Tibial nerve (tissue), 4 donors: ENCODE measurements at regions not wholly inside any gene's neighbourhood (a gene's known extent, or its start where the extent isn't known, plus 50 kb on each side); places are given as distances from the start of the nearest gene placed in this dataset.
A peak's percentile ranks its signal among the peaks of the same experiment; 100 is the strongest.

Experiments
- DNase-seq, 2 donors: peaks; one replicate each; pipeline ENCODE4 v3.0.0-alpha.2; 2019; ENCODE audit warnings: low spot score in 2 of 2
- H3K27ac ChIP-seq, 4 donors: fragments of 200-600 bp; sonication (generic) in 3 of 4; one replicate each; pipeline ENCODE4 v1.5.1; 2017 to 2019; ENCODE audit warnings: mild to moderate bottlenecking in 1 of 4
- H3K27me3 ChIP-seq, 2 donors: fragments of 200-600 bp; sonication (generic) in 1 of 2; one replicate each; pipeline versions ENCODE4 v1.5.1 to v1.6.0; 2017 to 2019
- H3K36me3 ChIP-seq, 3 donors: fragments of 200-600 bp; sonication (generic); one replicate each; pipeline ENCODE4 v1.5.1; 2018 to 2019
- H3K4me1 ChIP-seq, 4 donors: fragments of 200-600 bp; sonication (generic) in 3 of 4; one replicate each; pipeline ENCODE4 v1.5.1; 2017 to 2019
- H3K4me3 ChIP-seq, 4 donors: fragments of 200-600 bp; sonication (generic) in 3 of 4; one replicate each; pipeline ENCODE4 v1.5.1; 2017 to 2019; ENCODE audit warnings: mild to moderate bottlenecking in 1 of 4, moderate library complexity in 1 of 4
- H3K9me3 ChIP-seq, 4 donors: fragments of 200-600 bp; sonication (generic) in 3 of 4; one replicate each; pipeline ENCODE4 v1.5.1; 2017 to 2019
- EP300 ChIP-seq, 2 donors: sonication (generic); formaldehyde crosslinking; IDR thresholded peaks; one replicate each; pipeline ENCODE4 v1.6.1; 2017; ENCODE audit warnings: antibody characterized with exemption in 2 of 2, mild to moderate bottlenecking in 1 of 2
- POLR2A ChIP-seq, 2 donors: fragments of 450-650 bp; IDR thresholded peaks; one replicate each; pipeline ENCODE4 v1.6.1; 2017; ENCODE audit warnings: antibody characterized with exemption in 2 of 2, mild to moderate bottlenecking in 2 of 2, moderate library complexity in 2 of 2
- WGBS, 2 donors: methylation state at CpG; one replicate each; pipeline ENCODE4 v1.1.5; 2018; 5-methylcytosine and 5-hydroxymethylcytosine counted together
- TF ChIP-seq, protein P1 (sequence below), 5 experiments: fragments of 200-600 bp in 3 of 5; fragments of 450-650 bp in 2 of 5; sonication (generic) in 3 of 5; IDR thresholded peaks; one replicate each; pipeline ENCODE4 v1.5.1; 2016 to 2019; ENCODE audit warnings: antibody characterized with exemption in 5 of 5, mild to moderate bottlenecking in 3 of 5, moderate library complexity in 2 of 5

GRCh38 chr5:28488752-28489151 is 1450.4 kb upstream of the CDH9 start:
- 72 to 83% methylated on average over 2 of the region's 2 CpGs for WGBS, 2 donors
- Histone ChIP-seq H3K4me3 (no peak overlapping the region), H3K9me3 (no peaks in the 10 kb centered on the region)

DNA sequence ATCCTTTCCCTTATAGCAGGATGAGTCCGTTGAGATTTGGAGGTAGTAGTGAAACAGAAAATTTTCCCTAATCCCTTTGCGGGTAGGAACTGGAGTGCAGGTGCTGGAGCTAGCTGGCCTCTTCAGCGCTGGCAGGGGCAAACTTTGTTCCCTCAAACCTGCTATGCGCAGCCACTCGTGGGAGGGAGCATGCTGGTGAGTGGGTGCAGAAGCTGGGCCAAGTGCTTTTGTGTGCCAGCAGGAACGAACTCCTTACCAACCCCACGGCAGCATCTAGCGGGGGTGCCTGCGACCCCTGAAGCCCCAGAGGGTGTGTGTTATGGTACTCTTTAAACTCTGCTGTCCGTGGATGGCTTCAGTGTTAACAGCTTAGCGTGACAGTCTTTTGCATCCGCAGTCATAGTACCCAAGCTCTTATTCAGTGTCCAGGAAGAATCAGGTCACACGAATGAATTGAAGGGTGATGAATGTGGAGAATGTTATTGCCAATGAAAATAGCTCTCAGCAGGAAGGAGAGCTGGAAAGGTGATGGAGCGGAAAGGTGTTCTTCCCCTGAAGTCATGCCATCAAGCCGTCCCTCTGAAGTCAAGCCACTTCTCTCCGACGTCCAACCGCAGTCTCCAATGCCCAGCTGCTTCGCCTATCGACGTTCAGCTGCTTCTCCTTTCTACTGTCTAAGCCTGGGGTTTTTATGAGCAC is 1445.1 kb upstream of the CDH9 start:
- no peak overlapping the region for H3K27ac ChIP-seq
- no peaks in the 10 kb centered on the region for H3K9me3 ChIP-seq
- no peak for TF ChIP-seq POLR2A (IDR thresholded peaks at IDR 0.05)
- TF ChIP-seq, protein P1, sequence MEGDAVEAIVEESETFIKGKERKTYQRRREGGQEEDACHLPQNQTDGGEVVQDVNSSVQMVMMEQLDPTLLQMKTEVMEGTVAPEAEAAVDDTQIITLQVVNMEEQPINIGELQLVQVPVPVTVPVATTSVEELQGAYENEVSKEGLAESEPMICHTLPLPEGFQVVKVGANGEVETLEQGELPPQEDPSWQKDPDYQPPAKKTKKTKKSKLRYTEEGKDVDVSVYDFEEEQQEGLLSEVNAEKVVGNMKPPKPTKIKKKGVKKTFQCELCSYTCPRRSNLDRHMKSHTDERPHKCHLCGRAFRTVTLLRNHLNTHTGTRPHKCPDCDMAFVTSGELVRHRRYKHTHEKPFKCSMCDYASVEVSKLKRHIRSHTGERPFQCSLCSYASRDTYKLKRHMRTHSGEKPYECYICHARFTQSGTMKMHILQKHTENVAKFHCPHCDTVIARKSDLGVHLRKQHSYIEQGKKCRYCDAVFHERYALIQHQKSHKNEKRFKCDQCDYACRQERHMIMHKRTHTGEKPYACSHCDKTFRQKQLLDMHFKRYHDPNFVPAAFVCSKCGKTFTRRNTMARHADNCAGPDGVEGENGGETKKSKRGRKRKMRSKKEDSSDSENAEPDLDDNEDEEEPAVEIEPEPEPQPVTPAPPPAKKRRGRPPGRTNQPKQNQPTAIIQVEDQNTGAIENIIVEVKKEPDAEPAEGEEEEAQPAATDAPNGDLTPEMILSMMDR (IDR thresholded peaks at IDR 0.05) = no peak
- TF ChIP-seq EP300 (IDR thresholded peaks at IDR 0.05) = no peak
- no peak for DNase-seq
- no peaks in the 10 kb centered on the region for H3K4me1 ChIP-seq
- no peak overlapping the region for H3K4me3 ChIP-seq
- no peaks in the 10 kb centered on the region for H3K36me3 ChIP-seq
- H3K27me3 ChIP-seq = no peaks in the 10 kb centered on the region
- WGBS, 2 donors = 84 to 88% methylated on average over 17 to 21 of the region's 21 CpGs

More at GRCh38 chr5:28488752-28489151, 1450.4 kb upstream of the CDH9 start:
- DNase-seq = no peak
- Histone ChIP-seq H3K27ac (no peak overlapping the region), H3K36me3 (no peaks in the 10 kb centered on the region), H3K27me3 (no peaks in the 10 kb centered on the region), H3K4me1 (no peaks in the 10 kb centered on the region)
- no peak for TF ChIP-seq EP300 (IDR thresholded peaks at IDR 0.05)
- no peak for TF ChIP-seq POLR2A (IDR thresholded peaks at IDR 0.05)
- TF ChIP-seq, protein P1 (IDR thresholded peaks at IDR 0.05) = no peak

DNA sequence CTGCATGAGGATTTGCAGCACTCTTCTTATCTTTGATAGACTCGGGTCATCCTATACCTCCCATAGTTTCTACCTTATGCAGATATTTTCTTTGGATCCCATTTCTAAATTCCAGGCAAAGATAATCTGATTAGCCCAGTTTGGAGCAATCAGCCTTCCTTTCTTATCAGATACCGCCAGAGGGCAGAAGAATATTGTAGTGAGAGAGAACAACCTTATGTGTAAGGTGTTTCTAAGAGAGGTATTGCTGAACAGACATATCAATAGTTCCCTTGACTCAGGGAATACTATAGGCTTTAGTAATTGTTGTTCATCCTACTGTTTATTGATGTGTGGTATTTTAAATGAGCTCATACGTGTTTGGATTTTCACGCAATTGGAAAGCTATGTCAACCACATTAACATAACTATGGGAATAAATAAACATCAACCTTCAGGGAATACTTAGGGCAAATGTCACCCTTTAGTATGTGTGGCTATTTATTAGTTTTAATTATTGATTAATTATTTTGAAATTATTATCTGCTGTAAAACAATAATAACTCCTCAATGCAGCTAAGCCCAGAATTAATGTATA is 1435.2 kb upstream of the CDH9 start:
- Histone ChIP-seq H3K27me3 (no peaks in the 10 kb centered on the region), H3K9me3 (no peaks in the 10 kb centered on the region), H3K4me1 (no peaks in the 10 kb centered on the region), H3K4me3 (no peak overlapping the region), H3K36me3 (no peaks in the 10 kb centered on the region), H3K27ac (no peak overlapping the region)
- TF ChIP-seq, protein P1 (IDR thresholded peaks at IDR 0.05) = peak in 3 of 5 experiments; percentile 8 to 29 (median 19)
- no peak for TF ChIP-seq EP300 (IDR thresholded peaks at IDR 0.05)
- TF ChIP-seq POLR2A (IDR thresholded peaks at IDR 0.05) = no peak
- DNase-seq = no peak
- WGBS, 2 donors = 71 to 77% methylated on average over 4 of the region's 4 CpGs

GRCh38 chr5:28468166-28468565 is 1429.8 kb upstream of the CDH9 start:
- no peak for DNase-seq
- no peak overlapping the region for H3K4me3 ChIP-seq
- no peaks in the 10 kb centered on the region for H3K4me1 ChIP-seq
- no peaks in the 10 kb centered on the region for H3K9me3 ChIP-seq
- no peak overlapping the region for H3K27ac ChIP-seq
- H3K36me3 ChIP-seq = no peaks in the 10 kb centered on the region
- H3K27me3 ChIP-seq = no peaks in the 10 kb centered on the region
- TF ChIP-seq, protein P1 (IDR thresholded peaks at IDR 0.05) = no peak
- TF ChIP-seq POLR2A (IDR thresholded peaks at IDR 0.05) (no peak), EP300 (IDR thresholded peaks at IDR 0.05) (no peak)
- WGBS, 2 donors = 32 to 35% methylated on average over 3 of the region's 3 CpGs

- DNase-seq = no peak
- H3K27ac ChIP-seq = no peak overlapping the region
- TF ChIP-seq, protein P1 (IDR thresholded peaks at IDR 0.05) = no peak
- no peak for TF ChIP-seq POLR2A (IDR thresholded peaks at IDR 0.05)
- TF ChIP-seq EP300 (IDR thresholded peaks at IDR 0.05) = no peak
- no peaks in the 10 kb centered on the region for H3K4me1 ChIP-seq
- no peaks in the 10 kb centered on the region for H3K9me3 ChIP-seq
- H3K36me3 ChIP-seq = no peaks in the 10 kb centered on the region
- no peak overlapping the region for H3K4me3 ChIP-seq
- H3K27me3 ChIP-seq = no peaks in the 10 kb centered on the region
- 71 to 80% methylated on average over 4 of the region's 4 CpGs for WGBS, 2 donors
These were observed 1425.3 kb upstream of the CDH9 start for GRCh38 chr5:28463728-28464127.
